GM12892 (cell line): ENCODE measurements at regions not wholly inside any gene's neighbourhood (a gene's known extent, or its start where the extent isn't known, plus 50 kb on each side); places are given as distances from the start of the nearest gene placed in this dataset.

Source experiments
- POLR2A ChIP-seq: IDR thresholded peaks from 2 replicates; pipeline ENCODE4 v1.6.1; 2011; ENCODE audit warnings: low read depth, low read length, control low read depth
- POLR2AphosphoS5 ChIP-seq: IDR thresholded peaks from 2 replicates; pipeline ENCODE4 v1.6.1; 2011; ENCODE audit warnings: low read depth, low read length, control low read depth

- TF ChIP-seq POLR2AphosphoS5 (no peak), POLR2A (no peak)
Measured at GRCh38 chr6:15993716-15994228, 135.1 kb upstream of the MYLIP start.
